A673 (cell line): ENCODE measurements at regions not wholly inside any gene's neighbourhood (a gene's known extent, or its start where the extent isn't known, plus 50 kb on each side); places are given as distances from the start of the nearest gene placed in this dataset.

Experiments
- CTCF ChIP-seq: fragments of 300-800, 200-600 bp; sonication (generic); conservative IDR thresholded peaks from 2 replicates; pipeline ENCODE4 v1.5.1; 2017; ENCODE audit warnings: low read depth, mild to moderate bottlenecking, antibody characterized with exemption, low read length, moderate library complexity, mixed read lengths
- EZH2 ChIP-seq: fragments of 200-600 bp; sonication (generic); IDR thresholded peaks from 2 replicates; pipeline ENCODE4 v1.6.1; 2017; ENCODE audit warnings: borderline replicate concordance, low read depth, mild to moderate bottlenecking, mixed read lengths, antibody characterized with exemption, low read length; ENCODE audit not compliant: poor library complexity, severe bottlenecking

- TF ChIP-seq CTCF (no peak), EZH2 (no peak)
These were observed 1288.7 kb downstream of the PLA2G4A start for GRCh38 chr1:188117436-188117835.
